ENCODE measurements at regions not wholly inside any gene's neighbourhood (a gene's known extent, or its start where the extent isn't known, plus 50 kb on each side); places are given as distances from the start of the nearest gene placed in this dataset.

DNA sequence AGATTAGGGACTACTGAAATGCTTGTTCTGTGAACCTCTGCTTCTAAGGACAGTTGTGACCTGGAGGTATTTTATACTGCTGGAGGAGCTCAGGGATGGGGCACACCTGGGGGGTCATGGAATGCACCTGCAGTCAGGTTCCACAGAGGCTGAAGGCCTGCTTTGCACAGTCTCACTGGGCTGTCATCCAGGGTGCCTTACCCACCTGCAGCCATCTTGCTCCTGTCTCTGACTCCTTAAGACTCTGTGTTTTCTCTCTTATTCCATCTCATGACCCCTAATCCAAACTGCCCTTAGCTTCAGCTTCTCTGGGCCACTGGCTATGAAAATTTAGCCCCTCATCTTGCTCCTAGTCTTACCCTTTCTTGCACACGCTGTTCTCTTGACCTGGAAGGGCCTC is 127.0 kb upstream of the SNX19 start:
- Histone ChIP-seq H3K9ac (no peak overlapping the region), H3K9me3 (ENCODE audit: control insufficient read depth, low read length) (no peaks in the 10 kb centered on the region), H3K27ac (no peak overlapping the region), H3K4me1 (no peaks in the 10 kb centered on the region), H3K4me3 (ENCODE audit: low read depth, low read length) (no peak overlapping the region), H2AFZ (no peak overlapping the region), H3K36me3 (ENCODE audit: control insufficient read depth, insufficient read depth, low read length) (no peaks in the 10 kb centered on the region), H3K27me3 (ENCODE audit: control insufficient read depth, insufficient read depth, low read length) (no peaks in the 10 kb centered on the region), H3K4me2 (ENCODE audit: low read length) (no peak overlapping the region), H3K79me2 (no peaks in the 10 kb centered on the region)
- TF ChIP-seq, protein P1, sequence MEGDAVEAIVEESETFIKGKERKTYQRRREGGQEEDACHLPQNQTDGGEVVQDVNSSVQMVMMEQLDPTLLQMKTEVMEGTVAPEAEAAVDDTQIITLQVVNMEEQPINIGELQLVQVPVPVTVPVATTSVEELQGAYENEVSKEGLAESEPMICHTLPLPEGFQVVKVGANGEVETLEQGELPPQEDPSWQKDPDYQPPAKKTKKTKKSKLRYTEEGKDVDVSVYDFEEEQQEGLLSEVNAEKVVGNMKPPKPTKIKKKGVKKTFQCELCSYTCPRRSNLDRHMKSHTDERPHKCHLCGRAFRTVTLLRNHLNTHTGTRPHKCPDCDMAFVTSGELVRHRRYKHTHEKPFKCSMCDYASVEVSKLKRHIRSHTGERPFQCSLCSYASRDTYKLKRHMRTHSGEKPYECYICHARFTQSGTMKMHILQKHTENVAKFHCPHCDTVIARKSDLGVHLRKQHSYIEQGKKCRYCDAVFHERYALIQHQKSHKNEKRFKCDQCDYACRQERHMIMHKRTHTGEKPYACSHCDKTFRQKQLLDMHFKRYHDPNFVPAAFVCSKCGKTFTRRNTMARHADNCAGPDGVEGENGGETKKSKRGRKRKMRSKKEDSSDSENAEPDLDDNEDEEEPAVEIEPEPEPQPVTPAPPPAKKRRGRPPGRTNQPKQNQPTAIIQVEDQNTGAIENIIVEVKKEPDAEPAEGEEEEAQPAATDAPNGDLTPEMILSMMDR (IDR thresholded peaks at IDR 0.05): no peak

DNA sequence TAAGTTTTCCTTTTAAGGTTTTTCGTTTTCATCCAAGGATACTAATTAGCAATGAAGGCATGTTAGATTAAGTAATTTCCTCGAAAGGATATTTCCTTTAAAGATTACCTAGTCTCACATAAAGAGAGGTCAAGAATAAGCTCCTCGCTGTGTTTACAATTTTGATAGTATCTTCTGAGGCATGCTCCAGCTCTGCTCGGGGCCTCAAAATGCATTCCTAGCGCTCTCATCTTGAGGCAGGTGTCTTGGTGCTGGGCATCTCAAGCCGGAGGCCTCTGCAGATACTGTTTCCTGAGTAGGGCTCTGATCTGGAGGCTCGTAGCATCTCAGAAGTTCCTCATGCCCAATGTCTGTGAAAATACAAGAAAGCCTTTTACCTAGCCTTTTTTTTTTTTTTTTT is 128.6 kb upstream of the SNX19 start:
- TF ChIP-seq, protein P1 (IDR thresholded peaks at IDR 0.05): no peak
- Histone ChIP-seq H3K79me2 (no peaks in the 10 kb centered on the region), H3K4me3 (ENCODE audit: low read depth, low read length) (no peak overlapping the region), H3K4me1 (no peaks in the 10 kb centered on the region), H2AFZ (no peak overlapping the region), H3K4me2 (ENCODE audit: low read length) (no peak overlapping the region), H3K9me3 (ENCODE audit: control insufficient read depth, low read length) (no peaks in the 10 kb centered on the region), H3K9ac (no peak overlapping the region), H3K27ac (no peak overlapping the region), H3K36me3 (ENCODE audit: control insufficient read depth, insufficient read depth, low read length) (no peaks in the 10 kb centered on the region), H3K27me3 (ENCODE audit: control insufficient read depth, insufficient read depth, low read length) (no peaks in the 10 kb centered on the region)

DNA sequence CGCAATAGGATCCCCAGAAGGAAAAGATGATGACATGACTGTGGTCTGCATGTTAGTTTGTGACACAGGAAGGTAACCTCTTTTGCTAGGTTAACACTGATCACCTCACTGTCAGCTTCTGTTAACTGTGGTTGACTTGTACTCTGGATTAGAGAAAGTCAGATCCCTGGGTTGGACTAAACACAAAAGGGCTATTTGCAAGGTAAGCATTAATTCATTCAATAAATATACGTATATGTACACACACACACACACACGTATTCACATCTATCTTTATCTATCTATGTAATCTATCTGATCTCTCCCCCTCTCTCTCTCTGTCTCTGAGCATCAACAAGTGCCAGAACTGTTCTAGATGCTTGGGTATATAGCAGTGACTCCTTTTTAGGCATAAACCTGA is 136.1 kb upstream of the SNX19 start:
- Histone ChIP-seq H3K27me3 (ENCODE audit: control insufficient read depth, insufficient read depth, low read length) (no peaks in the 10 kb centered on the region), H3K4me3 (ENCODE audit: low read depth, low read length) (no peak overlapping the region), H3K4me2 (ENCODE audit: low read length) (no peak overlapping the region), H3K9ac (no peak overlapping the region), H3K27ac (no peak overlapping the region), H3K79me2 (no peaks in the 10 kb centered on the region), H3K36me3 (ENCODE audit: control insufficient read depth, insufficient read depth, low read length) (no peaks in the 10 kb centered on the region), H2AFZ (no peak overlapping the region), H3K4me1 (no peaks in the 10 kb centered on the region), H3K9me3 (ENCODE audit: control insufficient read depth, low read length) (no peaks in the 10 kb centered on the region)
- TF ChIP-seq, protein P1 (IDR thresholded peaks at IDR 0.05): no peak

DNA sequence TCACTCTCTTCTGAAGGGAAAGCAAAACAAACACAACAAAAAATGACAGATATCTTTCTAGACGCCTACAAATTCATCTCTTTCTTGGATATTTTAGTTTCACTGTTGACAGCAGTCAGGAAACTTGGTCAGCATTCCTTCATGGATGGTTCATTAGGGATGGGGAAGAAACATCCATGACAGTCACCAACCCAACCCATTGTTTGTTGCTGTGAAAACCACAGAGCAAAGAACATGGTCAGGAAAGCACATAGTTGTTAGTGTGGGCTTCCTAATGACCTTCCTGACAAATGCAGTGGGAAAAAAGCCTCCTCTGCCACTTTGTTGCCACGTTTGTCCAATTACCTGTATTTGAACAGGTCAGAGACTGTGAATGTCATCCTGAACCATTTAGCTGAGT is 139.8 kb upstream of the SNX19 start:
- H2AFZ ChIP-seq: no peak overlapping the region
- H3K4me1 ChIP-seq: no peaks in the 10 kb centered on the region
- H3K79me2 ChIP-seq: no peaks in the 10 kb centered on the region
- H3K27ac ChIP-seq: no peak overlapping the region
- H3K9me3 ChIP-seq (ENCODE audit: control insufficient read depth, low read length): no peaks in the 10 kb centered on the region
- H3K36me3 ChIP-seq (ENCODE audit: control insufficient read depth, insufficient read depth, low read length): no peaks in the 10 kb centered on the region
- H3K9ac ChIP-seq: no peak overlapping the region
- no peak overlapping the region for H3K4me2 ChIP-seq (ENCODE audit: low read length)
- H3K27me3 ChIP-seq (ENCODE audit: control insufficient read depth, insufficient read depth, low read length): no peaks in the 10 kb centered on the region
- TF ChIP-seq, protein P1 (IDR thresholded peaks at IDR 0.05): no peak
- no peak overlapping the region for H3K4me3 ChIP-seq (ENCODE audit: low read depth, low read length)

DNA sequence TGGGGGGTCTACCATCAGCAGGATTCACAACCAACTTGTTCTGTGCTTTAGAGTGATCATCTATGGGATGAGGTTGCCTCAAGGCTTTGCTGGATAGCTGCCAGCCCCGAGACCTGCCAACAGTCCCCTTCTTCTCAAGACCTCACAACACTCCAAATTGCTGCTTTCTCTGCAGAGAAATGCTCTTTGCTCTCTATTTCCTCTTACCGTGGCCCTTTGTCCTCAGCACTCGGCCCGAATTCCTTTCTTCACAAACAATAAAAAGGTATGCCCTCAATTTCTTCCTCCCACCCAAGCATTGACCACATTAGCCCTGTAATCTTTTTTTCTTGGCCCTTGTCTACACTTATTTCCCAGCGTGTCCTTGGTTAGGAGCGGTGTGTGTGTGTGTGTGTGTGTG is 147.4 kb upstream of the SNX19 start:
- Histone ChIP-seq H3K27me3 (ENCODE audit: control insufficient read depth, insufficient read depth, low read length) (no peaks in the 10 kb centered on the region), H3K9ac (no peak overlapping the region)
- TF ChIP-seq, protein P1 (IDR thresholded peaks at IDR 0.05): no peak

More for the DNA sequence above, 147.4 kb upstream of the SNX19 start:
- H3K79me2 ChIP-seq: no peaks in the 10 kb centered on the region
- no peaks in the 10 kb centered on the region for H3K9me3 ChIP-seq (ENCODE audit: control insufficient read depth, low read length)
- H3K4me3 ChIP-seq (ENCODE audit: low read depth, low read length): no peak overlapping the region
- no peaks in the 10 kb centered on the region for H3K4me1 ChIP-seq
- H3K27ac ChIP-seq: no peak overlapping the region
- H3K36me3 ChIP-seq (ENCODE audit: control insufficient read depth, insufficient read depth, low read length): no peaks in the 10 kb centered on the region
- H3K4me2 ChIP-seq (ENCODE audit: low read length): no peak overlapping the region
- no peak overlapping the region for H2AFZ ChIP-seq

Data from parathyroid adenoma (tissue), 2 donors.